ENCODE measurements at regions not wholly inside any gene's neighbourhood (a gene's known extent, or its start where the extent isn't known, plus 50 kb on each side); places are given as distances from the start of the nearest gene placed in this dataset.

DNA sequence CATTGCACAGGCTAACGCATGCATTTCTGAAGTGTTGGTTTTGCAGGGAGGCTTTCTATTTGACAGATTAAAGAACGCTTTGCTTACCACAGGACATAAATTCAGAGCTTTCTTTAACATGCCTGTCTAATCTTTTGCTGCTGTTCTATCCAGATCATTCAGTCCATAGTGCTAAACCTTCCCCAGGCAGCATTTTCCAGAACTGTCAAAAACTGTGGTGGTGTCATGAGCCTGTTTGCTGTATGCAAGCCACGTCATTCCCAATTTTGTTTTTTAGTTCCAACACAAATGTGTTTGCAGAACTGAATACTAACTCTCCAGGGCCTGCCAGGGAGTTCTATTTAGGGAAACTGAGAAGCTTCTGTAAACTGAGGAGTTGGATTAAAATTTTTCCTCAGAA lies 390.5 kb upstream of the LYPLAL1 start:
- H2BK15ac ChIP-seq (ENCODE audit: low read length) = no peak overlapping the region
- peaks cover 0 to 1% of the 10 kb centered on the region in 2 donors for H3K36me3 ChIP-seq (replicated peaks in 1 of 2; ENCODE audit: control insufficient read depth in 2 of 2, insufficient read depth in 2 of 2, low read length in 2 of 2)
- H3K4me1 ChIP-seq (ENCODE audit: control insufficient read depth in 2 of 2, insufficient read depth in 1 of 2, low read depth in 1 of 2, low read length in 2 of 2) = peaks cover 0 to 5% of the 10 kb centered on the region in 2 donors
- H3K27ac ChIP-seq (replicated peaks; ENCODE audit: low read length) = no peak overlapping the region
- peaks cover 0 to 2% of the 10 kb centered on the region in 2 donors for H3K9me3 ChIP-seq (replicated peaks in 1 of 2; ENCODE audit: control insufficient read depth in 2 of 2, insufficient read depth in 1 of 2, low read depth in 1 of 2, low read length in 2 of 2)
- DNase-seq (ENCODE audit: low spot score) = no peak
- no peak overlapping the region for H2AFZ ChIP-seq (ENCODE audit: low read length)
- no peak overlapping the region for H3K14ac ChIP-seq (ENCODE audit: low read length)
- no peak overlapping the region for H3K9ac ChIP-seq (ENCODE audit: low read depth, low read length, poor library complexity)
- H3K4me3 ChIP-seq (ENCODE audit: low read length in 2 of 2) = no peak overlapping the region
- no peak overlapping the region for H3K18ac ChIP-seq (ENCODE audit: low read length)
- no peak overlapping the region for H2BK120ac ChIP-seq (ENCODE audit: low read depth, low read length)
- H3K23ac ChIP-seq (ENCODE audit: low read depth, low read length, poor library complexity) = no peak overlapping the region
- no peaks in the 10 kb centered on the region for H3K79me1 ChIP-seq (ENCODE audit: low read depth, low read length)
- no peak overlapping the region for H3K4ac ChIP-seq (ENCODE audit: low read length)
- no peaks in the 10 kb centered on the region for H3K27me3 ChIP-seq (ENCODE audit: control insufficient read depth in 3 of 3, insufficient read depth in 3 of 3, low read depth in 1 of 3, low read length in 3 of 3)
- no peak overlapping the region for H2BK5ac ChIP-seq (ENCODE audit: low read length)
- no peak overlapping the region for H2AK5ac ChIP-seq (ENCODE audit: low read depth, low read length)
- no peak overlapping the region for H2BK12ac ChIP-seq (ENCODE audit: low read length)
- H3K4me2 ChIP-seq (ENCODE audit: insufficient read depth, low read length, poor library complexity, severe bottlenecking) = no peak overlapping the region
- WGBS, 2 donors (ENCODE audit: extremely low coverage in 2 of 2, insufficient read length in 2 of 2, insufficient replicate concordance in 1 of 2) = no CpG with 5 or more reads among the region's 3 CpGs
- no peak overlapping the region for H4K91ac ChIP-seq (ENCODE audit: low read depth, low read length, poor library complexity)
- H4K8ac ChIP-seq (ENCODE audit: low read depth, low read length) = no peak overlapping the region

DNA sequence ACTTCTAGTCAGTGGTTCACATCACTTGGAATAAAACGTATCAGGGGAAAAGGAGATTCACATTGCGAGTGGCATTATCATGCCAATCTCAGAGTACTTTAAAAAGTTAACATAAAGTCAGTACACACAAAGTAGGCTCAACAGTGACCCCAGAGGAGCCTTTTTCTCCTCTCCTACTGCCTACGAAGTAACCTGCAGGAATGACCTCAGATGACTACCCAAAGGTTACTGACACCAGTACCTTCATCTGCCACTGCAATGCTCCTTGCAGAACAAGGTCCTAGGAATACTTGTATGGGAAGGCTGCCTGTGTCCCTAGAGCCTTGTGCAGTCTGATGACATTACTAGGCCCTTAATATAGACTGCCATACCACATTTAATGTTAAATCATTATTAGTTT lies 389.8 kb upstream of the LYPLAL1 start:
- H3K9me3 ChIP-seq (replicated peaks in 1 of 2; ENCODE audit: control insufficient read depth in 2 of 2, insufficient read depth in 1 of 2, low read depth in 1 of 2, low read length in 2 of 2) = peaks cover 0 to 2% of the 10 kb centered on the region in 2 donors
- H3K4ac ChIP-seq (ENCODE audit: low read length) = no peak overlapping the region
- WGBS, 2 donors (ENCODE audit: extremely low coverage in 2 of 2, insufficient read length in 2 of 2, insufficient replicate concordance in 1 of 2) = no CpG with 5 or more reads among the region's 3 CpGs
- H2AK5ac ChIP-seq (ENCODE audit: low read depth, low read length) = no peak overlapping the region
- H2BK15ac ChIP-seq (ENCODE audit: low read length) = no peak overlapping the region
- H3K4me2 ChIP-seq (ENCODE audit: insufficient read depth, low read length, poor library complexity, severe bottlenecking) = no peak overlapping the region
- no peak overlapping the region for H3K14ac ChIP-seq (ENCODE audit: low read length)
- no peak overlapping the region for H4K8ac ChIP-seq (ENCODE audit: low read depth, low read length)
- no peak overlapping the region for H2BK12ac ChIP-seq (ENCODE audit: low read length)
- no peaks in the 10 kb centered on the region for H3K79me1 ChIP-seq (ENCODE audit: low read depth, low read length)
- peaks cover 0 to 3% of the 10 kb centered on the region in 2 donors for H3K4me1 ChIP-seq (ENCODE audit: control insufficient read depth in 2 of 2, insufficient read depth in 1 of 2, low read depth in 1 of 2, low read length in 2 of 2)
- H4K91ac ChIP-seq (ENCODE audit: low read depth, low read length, poor library complexity) = no peak overlapping the region
- H3K23ac ChIP-seq (ENCODE audit: low read depth, low read length, poor library complexity) = no peak overlapping the region
- H3K18ac ChIP-seq (ENCODE audit: low read length) = no peak overlapping the region
- H3K4me3 ChIP-seq (ENCODE audit: low read length in 2 of 2) = no peak overlapping the region
- H2BK5ac ChIP-seq (ENCODE audit: low read length) = no peak overlapping the region
- no peaks in the 10 kb centered on the region for H3K27me3 ChIP-seq (ENCODE audit: control insufficient read depth in 3 of 3, insufficient read depth in 3 of 3, low read depth in 1 of 3, low read length in 3 of 3)
- no peak overlapping the region for H3K9ac ChIP-seq (ENCODE audit: low read depth, low read length, poor library complexity)
- peaks cover 0 to 1% of the 10 kb centered on the region in 2 donors for H3K36me3 ChIP-seq (replicated peaks in 1 of 2; ENCODE audit: control insufficient read depth in 2 of 2, insufficient read depth in 2 of 2, low read length in 2 of 2)
- no peak overlapping the region for H2AFZ ChIP-seq (ENCODE audit: low read length)
- no peak for DNase-seq (ENCODE audit: low spot score)
- H2BK120ac ChIP-seq (ENCODE audit: low read depth, low read length) = no peak overlapping the region
- H3K27ac ChIP-seq (replicated peaks; ENCODE audit: low read length) = no peak overlapping the region

- H3K79me1 ChIP-seq (ENCODE audit: low read depth, low read length) = no peaks in the 10 kb centered on the region
- no peak overlapping the region for H2BK15ac ChIP-seq (ENCODE audit: low read length)
- no peak overlapping the region for H3K4me2 ChIP-seq (ENCODE audit: insufficient read depth, low read length, poor library complexity, severe bottlenecking)
- no peak overlapping the region for H3K14ac ChIP-seq (ENCODE audit: low read length)
- H3K23ac ChIP-seq (ENCODE audit: low read depth, low read length, poor library complexity) = no peak overlapping the region
- H2AFZ ChIP-seq (ENCODE audit: low read length) = peak overlapping the region; percentile 66
- no peak overlapping the region for H4K8ac ChIP-seq (ENCODE audit: low read depth, low read length)
- no peak overlapping the region for H2BK120ac ChIP-seq (ENCODE audit: low read depth, low read length)
- WGBS, 2 donors (ENCODE audit: extremely low coverage in 2 of 2, insufficient read length in 2 of 2, insufficient replicate concordance in 1 of 2) = no CpG with 5 or more reads among the region's 4 CpGs
- no peak overlapping the region for H4K91ac ChIP-seq (ENCODE audit: low read depth, low read length, poor library complexity)
- no peak overlapping the region for H2BK12ac ChIP-seq (ENCODE audit: low read length)
- DNase-seq (ENCODE audit: low spot score) = no peak
- H3K27ac ChIP-seq (replicated peaks; ENCODE audit: low read length) = no peak overlapping the region
- H2BK5ac ChIP-seq (ENCODE audit: low read length) = no peak overlapping the region
- H2AK5ac ChIP-seq (ENCODE audit: low read depth, low read length) = no peak overlapping the region
- peaks cover 0 to 1% of the 10 kb centered on the region in 2 donors for H3K36me3 ChIP-seq (replicated peaks in 1 of 2; ENCODE audit: control insufficient read depth in 2 of 2, insufficient read depth in 2 of 2, low read length in 2 of 2)
- H3K9ac ChIP-seq (ENCODE audit: low read depth, low read length, poor library complexity) = no peak overlapping the region
- H3K9me3 ChIP-seq (replicated peaks in 1 of 2; ENCODE audit: control insufficient read depth in 2 of 2, insufficient read depth in 1 of 2, low read depth in 1 of 2, low read length in 2 of 2) = peaks cover 0 to 2% of the 10 kb centered on the region in 2 donors
- no peak overlapping the region for H3K4me3 ChIP-seq (ENCODE audit: low read length in 2 of 2)
- no peak overlapping the region for H3K18ac ChIP-seq (ENCODE audit: low read length)
- H3K4me1 ChIP-seq (ENCODE audit: control insufficient read depth in 2 of 2, insufficient read depth in 1 of 2, low read depth in 1 of 2, low read length in 2 of 2) = peaks cover 0 to 3% of the 10 kb centered on the region in 2 donors
- H3K4ac ChIP-seq (ENCODE audit: low read length) = no peak overlapping the region
- no peaks in the 10 kb centered on the region for H3K27me3 ChIP-seq (ENCODE audit: control insufficient read depth in 3 of 3, insufficient read depth in 3 of 3, low read depth in 1 of 3, low read length in 3 of 3)
These were observed 387.8 kb upstream of the LYPLAL1 start for GRCh38 chr1:218785928-218786327.

DNA sequence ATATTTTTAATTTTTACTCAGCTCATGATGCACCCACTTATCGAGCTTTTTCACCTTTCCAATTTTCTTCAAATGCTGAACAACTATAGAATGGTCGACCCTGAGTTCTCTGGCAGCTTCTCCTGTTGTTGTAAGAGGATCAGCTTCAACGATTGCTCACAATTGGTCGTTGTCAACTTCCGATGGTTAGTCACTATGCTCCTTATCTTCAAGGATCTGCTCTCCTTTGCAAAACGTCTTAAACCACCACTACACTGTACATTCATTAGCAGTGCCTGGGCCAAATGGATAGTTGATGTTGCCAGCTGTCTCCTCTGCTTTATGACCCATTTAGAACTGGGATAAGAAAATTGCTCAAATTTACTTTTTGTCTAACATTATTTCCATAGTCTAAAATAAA lies 385.9 kb upstream of the LYPLAL1 start:
- Histone ChIP-seq H3K4ac (ENCODE audit: low read length) (no peak overlapping the region), H3K23ac (ENCODE audit: low read depth, low read length, poor library complexity) (no peak overlapping the region), H3K14ac (ENCODE audit: low read length) (no peak overlapping the region), H2AK5ac (ENCODE audit: low read depth, low read length) (no peak overlapping the region), H2BK12ac (ENCODE audit: low read length) (no peak overlapping the region), H3K79me1 (ENCODE audit: low read depth, low read length) (no peaks in the 10 kb centered on the region), H4K91ac (ENCODE audit: low read depth, low read length, poor library complexity) (no peak overlapping the region), H3K27ac (replicated peaks; ENCODE audit: low read length) (no peak overlapping the region), H2BK5ac (ENCODE audit: low read length) (no peak overlapping the region), H2BK120ac (ENCODE audit: low read depth, low read length) (no peak overlapping the region), H3K36me3 (replicated peaks in 1 of 2; ENCODE audit: control insufficient read depth in 2 of 2, insufficient read depth in 2 of 2, low read length in 2 of 2) (no peaks in the 10 kb centered on the region), H3K18ac (ENCODE audit: low read length) (no peak overlapping the region), H3K4me1 (ENCODE audit: control insufficient read depth in 2 of 2, insufficient read depth in 1 of 2, low read depth in 1 of 2, low read length in 2 of 2) (peaks cover 0 to 3% of the 10 kb centered on the region in 2 donors), H3K9ac (ENCODE audit: low read depth, low read length, poor library complexity) (no peak overlapping the region), H3K4me3 (ENCODE audit: low read length in 2 of 2) (no peak overlapping the region), H4K8ac (ENCODE audit: low read depth, low read length) (no peak overlapping the region), H2BK15ac (ENCODE audit: low read length) (no peak overlapping the region), H2AFZ (ENCODE audit: low read length) (no peak overlapping the region), H3K9me3 (replicated peaks in 1 of 2; ENCODE audit: control insufficient read depth in 2 of 2, insufficient read depth in 1 of 2, low read depth in 1 of 2, low read length in 2 of 2) (peaks cover 0 to 2% of the 10 kb centered on the region in 2 donors), H3K27me3 (ENCODE audit: control insufficient read depth in 3 of 3, insufficient read depth in 3 of 3, low read depth in 1 of 3, low read length in 3 of 3) (no peaks in the 10 kb centered on the region), H3K4me2 (ENCODE audit: insufficient read depth, low read length, poor library complexity, severe bottlenecking) (no peak overlapping the region)
- no peak for DNase-seq (ENCODE audit: low spot score)
- no CpG with 5 or more reads among the region's 6 CpGs for WGBS, 2 donors (ENCODE audit: extremely low coverage in 2 of 2, insufficient read length in 2 of 2, insufficient replicate concordance in 1 of 2)
